Epithelial cell of proximal tubule (primary cell): ENCODE measurements at regions not wholly inside any gene's neighbourhood (a gene's known extent, or its start where the extent isn't known, plus 50 kb on each side); places are given as distances from the start of the nearest gene placed in this dataset.

ENCODE experiments used
- DNase-seq: peaks from one replicate; pipeline ENCODE4 v3.0.0-alpha.2; 2011; ENCODE audit warnings: low read depth
- H3K4me3 ChIP-seq: 2 replicates; pipeline ENCODE4 v1.5.1; 2011; ENCODE audit warnings: low read depth, mild to moderate bottlenecking, low read length
- CTCF ChIP-seq: conservative IDR thresholded peaks from 2 replicates; pipeline ENCODE4 v1.5.1; 2012; ENCODE audit warnings: low read depth, mild to moderate bottlenecking, low read length

- no peak for TF ChIP-seq CTCF
- no peak for DNase-seq
These were observed 190.7 kb upstream of the GBE1 start for GRCh38 chr3:81952141-81952540.

GRCh38 chr3:81951636-81952035 lies 190.2 kb upstream of the GBE1 start:
- DNase-seq, result no peak
- no peak overlapping the region for H3K4me3 ChIP-seq
- no peak for TF ChIP-seq CTCF

More at GRCh38 chr3:81952141-81952540, 190.7 kb upstream of the GBE1 start:
- no peak overlapping the region for H3K4me3 ChIP-seq

- DNase-seq, result no peak
- no peak for TF ChIP-seq CTCF
- no peak overlapping the region for H3K4me3 ChIP-seq
These were observed 189.7 kb upstream of the GBE1 start for GRCh38 chr3:81951106-81951505.

GRCh38 chr3:81947359-81947758 lies 185.9 kb upstream of the GBE1 start:
- DNase-seq, result no peak
- no peak for TF ChIP-seq CTCF
- no peak overlapping the region for H3K4me3 ChIP-seq

GRCh38 chr3:81938681-81939080 lies 177.2 kb upstream of the GBE1 start:
- TF ChIP-seq CTCF, result no peak

GRCh38 chr3:81936817-81937216 lies 175.4 kb upstream of the GBE1 start:
- no peak overlapping the region for H3K4me3 ChIP-seq
- DNase-seq, result no peak
- TF ChIP-seq CTCF, result no peak

More at GRCh38 chr3:81938681-81939080, 177.2 kb upstream of the GBE1 start:
- no peak for DNase-seq
- no peak overlapping the region for H3K4me3 ChIP-seq

GRCh38 chr3:81932681-81933080 lies 171.2 kb upstream of the GBE1 start:
- DNase-seq, result no peak
- no peak for TF ChIP-seq CTCF
- no peak overlapping the region for H3K4me3 ChIP-seq
